ENCODE measurements at regions not wholly inside any gene's neighbourhood (a gene's known extent, or its start where the extent isn't known, plus 50 kb on each side); places are given as distances from the start of the nearest gene placed in this dataset.

- H3K27ac Mint-ChIP-seq: no peak overlapping the region
- H3K36me3 Mint-ChIP-seq: no peaks in the 10 kb centered on the region
- peaks cover 0 to 4% (median 0%) of the 10 kb centered on the region in 7 donors for H3K9me3 Mint-ChIP-seq
Measured at GRCh38 chr3:87046241-87046640, 55.3 kb upstream of the VGLL3 start.

GRCh38 chr3:87045473-87045872 is 54.5 kb upstream of the VGLL3 start:
- Mint-ChIP-seq H3K9me3 (peaks cover 0 to 4% (median 0%) of the 10 kb centered on the region in 7 donors), H3K27ac (no peak overlapping the region), H3K4me1 (no peaks in the 10 kb centered on the region), H3K36me3 (no peaks in the 10 kb centered on the region), H3K4me3 (no peak overlapping the region), H3K27me3 (peaks cover 0 to 5% (median 0%) of the 10 kb centered on the region in 3 donors)
- ATAC-seq (ENCODE audit: low read depth in 2 of 2) (no peak), DNase-seq (no peak)

More at GRCh38 chr3:87046241-87046640, 55.3 kb upstream of the VGLL3 start:
- DNase-seq (no peak), ATAC-seq (ENCODE audit: low read depth in 2 of 2) (no peak)
- H3K27me3 Mint-ChIP-seq: peaks cover 0 to 5% (median 0%) of the 10 kb centered on the region in 3 donors
- H3K4me1 Mint-ChIP-seq: no peaks in the 10 kb centered on the region
- no peak overlapping the region for H3K4me3 Mint-ChIP-seq

DNA sequence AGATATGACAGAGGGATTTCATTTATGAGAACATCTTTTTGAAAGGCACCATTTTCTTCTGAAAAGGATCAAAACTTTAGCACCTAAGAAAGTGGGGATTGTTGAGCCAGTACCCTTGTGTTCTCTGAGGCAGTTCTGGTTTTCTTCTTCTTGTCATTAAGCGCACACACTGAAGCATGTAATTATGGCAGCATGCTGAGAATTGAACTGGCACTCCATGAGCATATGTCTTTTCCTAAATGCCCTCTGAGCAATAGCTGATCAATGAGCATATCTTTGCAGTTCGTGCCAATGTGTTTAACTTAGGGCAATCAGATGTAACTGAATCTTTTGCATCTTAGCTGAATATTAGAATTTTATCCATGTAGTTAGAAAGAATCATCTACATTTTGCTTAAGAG is 53.9 kb upstream of the VGLL3 start:
- ATAC-seq (ENCODE audit: low read depth in 2 of 2) (no peak), DNase-seq (no peak)
- Mint-ChIP-seq H3K9me3 (peaks cover 0 to 4% (median 0%) of the 10 kb centered on the region in 7 donors), H3K27me3 (peaks cover 0 to 5% (median 0%) of the 10 kb centered on the region in 3 donors), H3K36me3 (no peaks in the 10 kb centered on the region), H3K27ac (no peak overlapping the region), H3K4me1 (no peaks in the 10 kb centered on the region), H3K4me3 (no peak overlapping the region)

DNA sequence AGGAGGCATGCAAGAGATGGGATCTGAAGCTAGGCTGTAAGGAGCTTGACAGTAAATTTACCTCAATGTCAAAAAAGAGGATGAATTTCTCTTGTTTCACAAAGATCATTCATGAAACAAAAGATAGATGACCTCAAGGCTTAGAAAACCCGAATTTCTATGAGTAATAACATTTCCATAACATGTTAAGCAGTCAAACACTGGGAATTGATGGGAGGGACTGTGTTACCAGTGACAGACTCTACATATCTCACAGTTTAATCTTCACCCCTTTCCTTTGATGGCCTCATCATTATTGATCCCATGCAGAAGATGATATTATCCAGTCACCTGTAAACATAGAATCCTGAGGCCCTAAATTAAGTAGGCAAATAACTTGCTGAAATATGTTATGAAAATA is 53.5 kb upstream of the VGLL3 start:
- Mint-ChIP-seq H3K36me3 (no peaks in the 10 kb centered on the region), H3K9me3 (peaks cover 0 to 4% (median 0%) of the 10 kb centered on the region in 7 donors), H3K4me3 (no peak overlapping the region), H3K27ac (no peak overlapping the region), H3K4me1 (no peaks in the 10 kb centered on the region), H3K27me3 (peaks cover 0 to 5% (median 0%) of the 10 kb centered on the region in 3 donors)
- ATAC-seq (ENCODE audit: low read depth in 2 of 2) (no peak), DNase-seq (no peak)

DNA sequence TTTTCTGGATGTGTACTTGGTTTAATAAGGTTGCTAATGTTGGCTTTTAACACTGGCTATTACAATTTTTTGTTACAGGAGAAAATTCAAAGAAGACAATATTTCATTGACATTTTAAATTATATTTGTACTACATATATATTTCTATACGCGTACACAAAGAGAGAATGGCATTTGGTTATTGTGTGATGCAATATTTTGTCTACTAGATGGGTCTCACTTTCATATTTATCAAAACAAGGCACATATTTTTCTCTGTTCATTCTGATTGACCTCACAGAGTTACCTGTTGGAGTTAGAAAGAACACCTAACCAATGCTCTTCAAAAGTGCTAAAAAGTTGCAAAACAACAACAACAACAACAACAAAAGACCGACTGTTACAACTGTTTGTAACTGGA is 50.2 kb upstream of the VGLL3 start:
- peaks cover 0 to 5% (median 0%) of the 10 kb centered on the region in 3 donors for H3K27me3 Mint-ChIP-seq
- no peaks in the 10 kb centered on the region for H3K4me1 Mint-ChIP-seq
- H3K27ac Mint-ChIP-seq: no peak overlapping the region
- H3K9me3 Mint-ChIP-seq: peaks cover 0 to 4% (median 0%) of the 10 kb centered on the region in 7 donors
- H3K36me3 Mint-ChIP-seq: no peaks in the 10 kb centered on the region
- H3K4me3 Mint-ChIP-seq: no peak overlapping the region
- no peak for ATAC-seq (ENCODE audit: low read depth in 2 of 2)
- no peak for DNase-seq

Data from naive B cell (primary cell).